ENCODE measurements at regions not wholly inside any gene's neighbourhood (a gene's known extent, or its start where the extent isn't known, plus 50 kb on each side); places are given as distances from the start of the nearest gene placed in this dataset.

GRCh38 chr13:60642552-60642951 is 245.5 kb downstream of the TDRD3 start:
- TF ChIP-seq CTCF (IDR thresholded peaks at IDR 0.05), result no peak
- TF ChIP-seq POLR2A (IDR thresholded peaks at IDR 0.05), result no peak

All from Peyer's patch (tissue), 4 donors.